Thoracic aorta (tissue), 2 donors: ENCODE measurements at regions not wholly inside any gene's neighbourhood (a gene's known extent, or its start where the extent isn't known, plus 50 kb on each side); places are given as distances from the start of the nearest gene placed in this dataset.

Experiments
- ATAC-seq: fragments of 150-250 bp; one replicate; pipeline ENCODE4 v1.8.0; 2017; ENCODE audit warnings: low read depth; ENCODE audit not compliant: insufficient number of reproducible peaks, low FRiP score
- DNase-seq: peaks from one replicate; pipeline ENCODE4 v3.0.0-alpha.2; 2020; ENCODE audit warnings: low spot score
- H3K27ac ChIP-seq, 2 donors: fragments of 200-600 bp; sonication (generic); 1 replicate in 1 of 2; 2 replicates in 1 of 2; pipeline ENCODE4 v1.5.1; 2016; ENCODE audit warnings: mild to moderate bottlenecking in 2 of 2, moderate library complexity in 2 of 2
- H3K27me3 ChIP-seq: fragments of 200-600 bp; sonication (generic); replicated peaks from 2 replicates; pipeline ENCODE4 v1.6.0; 2016; ENCODE audit warnings: mild to moderate bottlenecking; ENCODE audit not compliant: insufficient read depth
- H3K36me3 ChIP-seq: fragments of 200-600 bp; sonication (generic); one replicate; pipeline ENCODE4 v1.5.1; 2016
- H3K4me1 ChIP-seq, 2 donors: fragments of 200-600 bp; sonication (generic); 1 replicate in 1 of 2; 2 replicates in 1 of 2; pipeline versions ENCODE4 v1.5.1 to v1.6.0; 2016; ENCODE audit warnings: low read depth in 2 of 2, mild to moderate bottlenecking in 1 of 2; ENCODE audit not compliant: control insufficient read depth in 1 of 2
- H3K4me3 ChIP-seq: fragments of 200-600 bp; sonication (generic); 2 replicates; pipeline ENCODE4 v1.5.1; 2016; ENCODE audit warnings: mild to moderate bottlenecking
- H3K9me3 ChIP-seq: fragments of 200-600 bp; sonication (generic); 2 replicates; pipeline ENCODE4 v1.5.1; 2016
- TF ChIP-seq, protein P1 (sequence below): fragments of 200-600 bp; sonication (generic); IDR thresholded peaks from one replicate; pipeline ENCODE4 v1.5.1; 2019; ENCODE audit warnings: antibody characterized with exemption

DNA sequence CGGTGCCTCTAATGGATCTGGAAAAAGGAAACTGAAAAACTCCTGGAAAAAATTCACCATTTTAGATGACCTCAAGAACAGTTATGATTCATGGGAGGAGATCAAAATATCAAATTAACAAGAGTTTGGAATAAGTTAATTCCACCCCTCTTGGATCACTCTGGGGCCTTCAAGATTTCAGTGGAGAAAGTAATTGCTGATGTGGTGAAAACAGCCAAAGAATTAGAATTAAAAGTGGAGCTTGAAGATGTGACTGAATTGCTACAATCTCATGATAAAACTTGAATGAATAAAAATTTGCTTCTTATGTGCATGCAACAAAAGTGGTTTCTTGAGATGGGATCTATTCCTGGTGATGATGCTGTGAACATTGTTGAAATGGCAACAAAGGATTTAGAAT is 974.4 kb upstream of the GYPC start:
- H3K4me1 ChIP-seq = no peaks in the 10 kb centered on the region
- DNase-seq = no peak
- no peaks in the 10 kb centered on the region for H3K36me3 ChIP-seq
- TF ChIP-seq, protein P1, sequence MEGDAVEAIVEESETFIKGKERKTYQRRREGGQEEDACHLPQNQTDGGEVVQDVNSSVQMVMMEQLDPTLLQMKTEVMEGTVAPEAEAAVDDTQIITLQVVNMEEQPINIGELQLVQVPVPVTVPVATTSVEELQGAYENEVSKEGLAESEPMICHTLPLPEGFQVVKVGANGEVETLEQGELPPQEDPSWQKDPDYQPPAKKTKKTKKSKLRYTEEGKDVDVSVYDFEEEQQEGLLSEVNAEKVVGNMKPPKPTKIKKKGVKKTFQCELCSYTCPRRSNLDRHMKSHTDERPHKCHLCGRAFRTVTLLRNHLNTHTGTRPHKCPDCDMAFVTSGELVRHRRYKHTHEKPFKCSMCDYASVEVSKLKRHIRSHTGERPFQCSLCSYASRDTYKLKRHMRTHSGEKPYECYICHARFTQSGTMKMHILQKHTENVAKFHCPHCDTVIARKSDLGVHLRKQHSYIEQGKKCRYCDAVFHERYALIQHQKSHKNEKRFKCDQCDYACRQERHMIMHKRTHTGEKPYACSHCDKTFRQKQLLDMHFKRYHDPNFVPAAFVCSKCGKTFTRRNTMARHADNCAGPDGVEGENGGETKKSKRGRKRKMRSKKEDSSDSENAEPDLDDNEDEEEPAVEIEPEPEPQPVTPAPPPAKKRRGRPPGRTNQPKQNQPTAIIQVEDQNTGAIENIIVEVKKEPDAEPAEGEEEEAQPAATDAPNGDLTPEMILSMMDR = no peak
- no peak overlapping the region for H3K4me3 ChIP-seq
- no peaks in the 10 kb centered on the region for H3K9me3 ChIP-seq
- H3K27me3 ChIP-seq = no peaks in the 10 kb centered on the region
- ATAC-seq = no peak
- no peak overlapping the region for H3K27ac ChIP-seq

DNA sequence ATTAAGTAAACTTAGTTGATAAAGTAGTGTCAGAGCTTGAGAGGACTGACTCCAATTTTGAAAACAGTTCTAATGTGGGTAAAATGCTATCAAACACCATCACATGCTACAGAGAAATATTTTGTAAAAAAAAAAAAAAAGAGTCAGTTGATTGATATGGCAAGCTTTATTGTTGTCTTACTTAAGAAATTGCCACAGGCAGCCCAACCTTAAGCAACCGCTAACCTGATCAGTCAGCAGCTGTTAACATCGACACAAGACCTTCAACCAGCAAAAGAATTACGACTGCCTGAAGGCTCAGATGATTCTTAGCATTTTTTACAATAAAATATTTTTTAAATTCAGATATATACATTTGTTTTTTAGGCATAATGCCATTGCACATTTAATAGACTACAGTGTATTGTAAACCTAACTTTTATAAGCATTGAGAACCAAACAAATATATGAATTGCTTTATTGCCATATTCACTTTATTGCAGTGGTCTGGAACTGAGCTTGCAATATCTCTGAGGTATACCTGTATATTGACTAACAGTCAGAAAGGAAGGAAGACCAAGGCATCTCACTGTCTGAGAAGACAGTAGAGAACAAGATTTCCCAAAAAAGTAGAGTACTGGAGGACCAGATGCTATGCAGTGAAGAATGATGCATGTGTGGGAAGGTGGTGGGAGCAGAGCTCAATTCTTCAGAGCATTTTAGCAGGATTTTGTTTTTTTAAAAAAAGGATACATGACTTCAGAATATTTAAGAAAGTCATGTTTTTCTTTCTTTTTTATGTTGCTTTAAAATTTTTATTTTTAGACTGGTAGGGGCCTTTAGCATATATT is 973.8 kb upstream of the GYPC start:
- Histone ChIP-seq H3K4me1 (no peaks in the 10 kb centered on the region), H3K36me3 (no peaks in the 10 kb centered on the region), H3K9me3 (no peaks in the 10 kb centered on the region), H3K27ac (no peak overlapping the region), H3K4me3 (no peak overlapping the region), H3K27me3 (no peaks in the 10 kb centered on the region)
- no peak for DNase-seq
- TF ChIP-seq, protein P1 = no peak
- no peak for ATAC-seq

DNA sequence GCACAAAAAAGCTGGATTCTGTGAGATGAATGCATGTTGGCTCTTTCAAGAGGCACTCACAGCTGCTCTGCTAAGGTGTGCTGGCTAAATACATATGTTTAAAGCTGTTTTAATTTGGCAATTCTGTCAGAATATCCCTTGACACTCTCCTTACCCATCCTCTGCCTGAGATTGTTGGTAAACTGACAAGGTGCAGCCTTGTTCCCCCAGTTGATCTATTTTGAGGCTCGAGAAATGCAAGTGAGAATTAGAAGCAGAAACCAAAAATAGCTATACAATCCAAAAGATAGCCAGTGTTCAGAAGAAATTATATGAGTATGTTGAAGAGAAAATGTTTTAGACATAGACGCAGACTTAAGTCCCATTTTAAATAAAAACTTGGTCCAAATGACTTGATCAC is 971.7 kb upstream of the GYPC start:
- DNase-seq (no peak), ATAC-seq (no peak)
- no peaks in the 10 kb centered on the region for H3K9me3 ChIP-seq
- no peaks in the 10 kb centered on the region for H3K4me1 ChIP-seq
- no peaks in the 10 kb centered on the region for H3K27me3 ChIP-seq
- no peak overlapping the region for H3K4me3 ChIP-seq
- no peak overlapping the region for H3K27ac ChIP-seq
- TF ChIP-seq, protein P1 = no peak
- H3K36me3 ChIP-seq = no peaks in the 10 kb centered on the region

DNA sequence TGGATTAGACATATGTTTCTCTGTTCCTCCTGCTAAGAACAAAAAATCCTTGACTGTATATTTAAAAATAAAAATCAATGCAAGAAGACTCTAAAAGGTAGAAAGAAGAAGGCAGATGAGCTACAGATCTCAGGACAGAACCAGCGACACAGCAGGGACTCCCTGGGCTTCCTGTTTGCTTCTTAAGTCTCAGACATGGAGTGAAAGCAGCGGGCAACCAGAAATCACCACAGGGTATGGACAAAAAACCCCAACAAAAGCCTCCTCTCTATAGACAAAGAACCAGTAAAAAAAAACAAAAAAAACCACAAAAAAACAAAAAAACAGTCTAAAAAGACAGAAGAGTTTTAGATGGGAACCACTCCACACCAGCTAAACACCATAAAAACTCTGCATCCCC is 971.0 kb upstream of the GYPC start:
- ATAC-seq (no peak), DNase-seq (no peak)
- H3K4me1 ChIP-seq = no peaks in the 10 kb centered on the region
- H3K4me3 ChIP-seq = no peak overlapping the region
- no peaks in the 10 kb centered on the region for H3K27me3 ChIP-seq
- no peaks in the 10 kb centered on the region for H3K9me3 ChIP-seq
- H3K27ac ChIP-seq = no peak overlapping the region
- H3K36me3 ChIP-seq = no peaks in the 10 kb centered on the region
- TF ChIP-seq, protein P1 = no peak

DNA sequence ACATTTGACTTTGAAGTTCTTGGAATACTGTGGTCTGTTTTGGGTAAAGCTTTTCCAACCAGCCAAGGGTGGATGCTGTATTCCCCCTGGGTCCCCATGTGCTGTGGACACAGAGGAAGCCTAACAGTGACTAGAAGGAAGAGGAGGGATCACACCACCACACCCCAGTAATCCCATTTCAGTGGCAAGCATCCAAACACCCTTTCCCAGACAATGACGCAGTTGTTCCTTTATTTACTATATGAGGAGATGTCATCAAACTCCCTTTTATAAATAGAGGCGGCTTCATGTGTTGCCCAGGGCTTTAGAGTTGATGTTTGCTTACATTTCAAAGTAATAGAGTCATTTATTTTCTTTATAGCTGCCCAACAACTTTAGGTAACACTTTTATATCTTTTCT is 959.4 kb upstream of the GYPC start:
- H3K4me3 ChIP-seq = no peak overlapping the region
- H3K4me1 ChIP-seq = no peaks in the 10 kb centered on the region
- H3K27ac ChIP-seq = no peak overlapping the region
- TF ChIP-seq, protein P1 = no peak
- DNase-seq (no peak), ATAC-seq (no peak)
- H3K36me3 ChIP-seq = no peaks in the 10 kb centered on the region
- no peaks in the 10 kb centered on the region for H3K9me3 ChIP-seq
- H3K27me3 ChIP-seq = no peaks in the 10 kb centered on the region
